ENCODE measurements at regions not wholly inside any gene's neighbourhood (a gene's known extent, or its start where the extent isn't known, plus 50 kb on each side); places are given as distances from the start of the nearest gene placed in this dataset.
"Not testable (repeated sequence)": the region's sequence is repeated elsewhere in the genome, so short reads cannot be mapped to it uniquely, and the experiment has no call there.

DNA sequence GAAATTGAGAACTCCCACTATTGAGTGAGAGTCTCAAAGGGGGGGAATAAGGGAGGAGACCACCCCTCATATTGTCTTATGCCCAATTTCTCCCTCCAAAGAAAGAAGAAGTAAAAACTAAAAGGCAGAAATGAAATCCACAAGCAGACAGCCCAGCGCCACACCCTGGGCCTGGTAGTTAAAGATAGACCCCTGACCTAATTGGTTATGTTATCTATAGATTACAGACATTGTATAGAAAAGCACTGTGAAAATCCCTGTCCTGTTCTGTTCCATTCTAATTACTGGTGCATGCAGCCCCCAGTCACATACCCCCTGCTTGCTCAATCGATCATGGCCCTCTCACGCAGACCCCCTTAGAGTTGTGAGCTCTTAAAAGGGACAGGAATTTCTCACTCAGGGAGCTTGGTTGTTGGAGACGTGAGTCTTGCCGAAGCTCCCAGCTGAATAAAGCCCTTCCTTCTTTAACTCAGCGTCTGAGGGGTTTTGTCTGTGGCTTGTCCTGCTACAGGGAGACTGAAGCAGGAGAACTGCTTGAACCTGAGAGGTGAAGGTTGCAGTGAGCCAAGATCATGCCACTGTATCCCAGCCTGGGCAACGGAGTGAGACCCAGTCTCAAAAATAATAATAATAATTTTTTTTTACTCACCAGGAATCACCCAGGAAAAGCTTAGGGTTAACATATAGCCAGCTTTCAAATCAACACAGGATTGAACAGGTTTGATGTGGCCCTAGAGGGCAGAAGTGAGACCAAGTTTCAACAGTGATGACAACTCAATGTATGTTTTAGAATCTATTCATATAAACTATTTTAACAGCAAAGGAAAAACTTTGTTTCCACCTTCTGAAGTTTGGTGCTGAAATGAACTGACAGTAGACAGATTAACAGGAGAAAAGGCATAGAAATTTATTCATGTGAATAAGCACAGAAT, 181.4 kb upstream of the NDUFV2 start:
- H3K27me3 ChIP-seq (ENCODE audit: control insufficient read depth, insufficient read depth, low read length); CTCF ChIA-PET; DNase-seq (ENCODE audit: low read depth, low spot score); H3K9me3 ChIP-seq (ENCODE audit: control insufficient read depth, insufficient read depth, low read depth, low read length); H3K4me3 ChIP-seq (ENCODE audit: low read depth in 2 of 2, low read length in 2 of 2); H3K4me1 ChIP-seq (ENCODE audit: control insufficient read depth, insufficient read depth, low read length); ATAC-seq; H3K36me3 ChIP-seq (ENCODE audit: control insufficient read depth, insufficient read depth, low read length); intact Hi-C loops (cut with micrococcal nuclease; ENCODE audit: unreplicated experiment); BruUV-seq (replicated peaks); in situ Hi-C loops (cut with HindIII; ENCODE audit: low pct_unique_long_range_greater_than_20kb, low sequenced_read_pairs); H3K27ac ChIP-seq (ENCODE audit: low read length); POLR2A ChIA-PET: not testable (repeated sequence)
- TF ChIP-seq, protein P1, sequence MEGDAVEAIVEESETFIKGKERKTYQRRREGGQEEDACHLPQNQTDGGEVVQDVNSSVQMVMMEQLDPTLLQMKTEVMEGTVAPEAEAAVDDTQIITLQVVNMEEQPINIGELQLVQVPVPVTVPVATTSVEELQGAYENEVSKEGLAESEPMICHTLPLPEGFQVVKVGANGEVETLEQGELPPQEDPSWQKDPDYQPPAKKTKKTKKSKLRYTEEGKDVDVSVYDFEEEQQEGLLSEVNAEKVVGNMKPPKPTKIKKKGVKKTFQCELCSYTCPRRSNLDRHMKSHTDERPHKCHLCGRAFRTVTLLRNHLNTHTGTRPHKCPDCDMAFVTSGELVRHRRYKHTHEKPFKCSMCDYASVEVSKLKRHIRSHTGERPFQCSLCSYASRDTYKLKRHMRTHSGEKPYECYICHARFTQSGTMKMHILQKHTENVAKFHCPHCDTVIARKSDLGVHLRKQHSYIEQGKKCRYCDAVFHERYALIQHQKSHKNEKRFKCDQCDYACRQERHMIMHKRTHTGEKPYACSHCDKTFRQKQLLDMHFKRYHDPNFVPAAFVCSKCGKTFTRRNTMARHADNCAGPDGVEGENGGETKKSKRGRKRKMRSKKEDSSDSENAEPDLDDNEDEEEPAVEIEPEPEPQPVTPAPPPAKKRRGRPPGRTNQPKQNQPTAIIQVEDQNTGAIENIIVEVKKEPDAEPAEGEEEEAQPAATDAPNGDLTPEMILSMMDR (IDR thresholded peaks at IDR 0.05) = peak; percentile 23; the same call in 1 of the 2 replicates

DNA sequence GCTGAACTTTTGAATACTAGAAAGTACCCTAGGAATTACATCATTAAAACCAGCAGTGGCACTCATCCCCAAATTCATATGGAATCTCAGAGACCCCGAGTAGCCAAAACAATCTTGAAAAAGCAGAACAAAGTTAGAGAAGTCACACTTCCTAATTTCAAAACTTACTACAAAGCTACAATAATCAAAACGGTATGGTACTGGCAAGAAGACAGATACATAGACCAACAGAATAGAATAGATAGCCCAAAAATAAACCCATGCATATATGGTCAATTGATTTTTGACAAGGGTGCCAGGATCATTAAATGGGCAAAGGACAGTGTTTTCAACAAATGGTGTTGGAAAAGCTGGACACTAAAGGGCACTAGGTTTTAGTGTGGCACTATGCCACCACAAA, 176.0 kb upstream of the NDUFV2 start:
- POLR2A ChIA-PET = no interaction called here

More for the DNA sequence above, 176.0 kb upstream of the NDUFV2 start:
- intact Hi-C loops (cut with micrococcal nuclease; ENCODE audit: unreplicated experiment) (no loop called here), in situ Hi-C loops (cut with HindIII; ENCODE audit: low pct_unique_long_range_greater_than_20kb, low sequenced_read_pairs) (no loop called here)
- no TSS peak for BruUV-seq (replicated peaks)
- no peak overlapping the region for H3K27ac ChIP-seq (ENCODE audit: low read length)
- ATAC-seq (no peak), DNase-seq (ENCODE audit: low read depth, low spot score) (no peak)
- no peak for TF ChIP-seq SIN3A (IDR thresholded peaks at IDR 0.05; ENCODE audit: borderline replicate concordance, insufficient read depth, low read depth, low read length)
- TF ChIP-seq, protein P1 (IDR thresholded peaks at IDR 0.05) = no peak
- TF ChIP-seq, protein P2, sequence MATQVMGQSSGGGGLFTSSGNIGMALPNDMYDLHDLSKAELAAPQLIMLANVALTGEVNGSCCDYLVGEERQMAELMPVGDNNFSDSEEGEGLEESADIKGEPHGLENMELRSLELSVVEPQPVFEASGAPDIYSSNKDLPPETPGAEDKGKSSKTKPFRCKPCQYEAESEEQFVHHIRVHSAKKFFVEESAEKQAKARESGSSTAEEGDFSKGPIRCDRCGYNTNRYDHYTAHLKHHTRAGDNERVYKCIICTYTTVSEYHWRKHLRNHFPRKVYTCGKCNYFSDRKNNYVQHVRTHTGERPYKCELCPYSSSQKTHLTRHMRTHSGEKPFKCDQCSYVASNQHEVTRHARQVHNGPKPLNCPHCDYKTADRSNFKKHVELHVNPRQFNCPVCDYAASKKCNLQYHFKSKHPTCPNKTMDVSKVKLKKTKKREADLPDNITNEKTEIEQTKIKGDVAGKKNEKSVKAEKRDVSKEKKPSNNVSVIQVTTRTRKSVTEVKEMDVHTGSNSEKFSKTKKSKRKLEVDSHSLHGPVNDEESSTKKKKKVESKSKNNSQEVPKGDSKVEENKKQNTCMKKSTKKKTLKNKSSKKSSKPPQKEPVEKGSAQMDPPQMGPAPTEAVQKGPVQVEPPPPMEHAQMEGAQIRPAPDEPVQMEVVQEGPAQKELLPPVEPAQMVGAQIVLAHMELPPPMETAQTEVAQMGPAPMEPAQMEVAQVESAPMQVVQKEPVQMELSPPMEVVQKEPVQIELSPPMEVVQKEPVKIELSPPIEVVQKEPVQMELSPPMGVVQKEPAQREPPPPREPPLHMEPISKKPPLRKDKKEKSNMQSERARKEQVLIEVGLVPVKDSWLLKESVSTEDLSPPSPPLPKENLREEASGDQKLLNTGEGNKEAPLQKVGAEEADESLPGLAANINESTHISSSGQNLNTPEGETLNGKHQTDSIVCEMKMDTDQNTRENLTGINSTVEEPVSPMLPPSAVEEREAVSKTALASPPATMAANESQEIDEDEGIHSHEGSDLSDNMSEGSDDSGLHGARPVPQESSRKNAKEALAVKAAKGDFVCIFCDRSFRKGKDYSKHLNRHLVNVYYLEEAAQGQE (IDR thresholded peaks at IDR 0.05; ENCODE audit: insufficient read depth in 1 of 2, low read depth in 2 of 2, low read length in 1 of 2) = no peak
- no peak for TF ChIP-seq POLR2AphosphoS5 (IDR thresholded peaks at IDR 0.05; ENCODE audit: low read depth, low read length)
- no peak for TF ChIP-seq TCF7L2 (IDR thresholded peaks at IDR 0.05; ENCODE audit: low read depth, low read length)
- H3K27me3 ChIP-seq (ENCODE audit: control insufficient read depth, insufficient read depth, low read length) = no peaks in the 10 kb centered on the region
- CTCF ChIA-PET = no interaction called here
- no peak overlapping the region for H3K4me3 ChIP-seq (ENCODE audit: low read depth in 2 of 2, low read length in 2 of 2)
- no peaks in the 10 kb centered on the region for H3K36me3 ChIP-seq (ENCODE audit: control insufficient read depth, insufficient read depth, low read length)
- no peaks in the 10 kb centered on the region for H3K4me1 ChIP-seq (ENCODE audit: control insufficient read depth, insufficient read depth, low read length)
- no peaks in the 10 kb centered on the region for H3K9me3 ChIP-seq (ENCODE audit: control insufficient read depth, insufficient read depth, low read depth, low read length)

Data from Panc1 (cell line).